Upper lobe of right lung (tissue), 1 donor: ENCODE measurements at regions not wholly inside any gene's neighbourhood (a gene's known extent, or its start where the extent isn't known, plus 50 kb on each side); places are given as distances from the start of the nearest gene placed in this dataset.

Source experiments
- ATAC-seq: fragments of 200-7000 bp; cut with Tn5 transposase; one replicate; pipeline ENCODE4 v1.9.1; 2020; ENCODE audit warnings: mild to moderate bottlenecking, moderate library complexity
- DNase-seq: peaks from one replicate; pipeline ENCODE4 v3.0.0-alpha.2; 2020
- H3K27ac ChIP-seq: fragments of 200-600 bp; one replicate; pipeline ENCODE4 v1.8.0; 2022
- H3K27me3 ChIP-seq: fragments of 200-600 bp; one replicate; pipeline ENCODE4 v1.8.0; 2022; ENCODE audit warnings: mild to moderate bottlenecking
- H3K36me3 ChIP-seq: fragments of 200-600 bp; one replicate; pipeline ENCODE4 v1.8.0; 2022
- H3K4me1 ChIP-seq: fragments of 200-600 bp; one replicate; pipeline ENCODE4 v1.8.0; 2022
- H3K4me3 ChIP-seq: fragments of 200-600 bp; one replicate; pipeline ENCODE4 v1.8.0; 2022; ENCODE audit warnings: mild to moderate bottlenecking
- H3K9me3 ChIP-seq: fragments of 200-600 bp; one replicate; pipeline ENCODE4 v1.8.0; 2022
- intact Hi-C: fragments of 100-400 bp; cut with DNase I; formaldehyde crosslinking; loops from one replicate; pipeline ENCODE4 v1.11.0; 2022
- TF ChIP-seq, protein P1 (sequence below): fragments of 200-600 bp; IDR thresholded peaks from one replicate; pipeline ENCODE4 v1.8.0; 2022; ENCODE audit warnings: antibody characterized with exemption
- donor health status: DM: no; HTN: yes; CAD: no; lungs with severe emphysema.

DNA sequence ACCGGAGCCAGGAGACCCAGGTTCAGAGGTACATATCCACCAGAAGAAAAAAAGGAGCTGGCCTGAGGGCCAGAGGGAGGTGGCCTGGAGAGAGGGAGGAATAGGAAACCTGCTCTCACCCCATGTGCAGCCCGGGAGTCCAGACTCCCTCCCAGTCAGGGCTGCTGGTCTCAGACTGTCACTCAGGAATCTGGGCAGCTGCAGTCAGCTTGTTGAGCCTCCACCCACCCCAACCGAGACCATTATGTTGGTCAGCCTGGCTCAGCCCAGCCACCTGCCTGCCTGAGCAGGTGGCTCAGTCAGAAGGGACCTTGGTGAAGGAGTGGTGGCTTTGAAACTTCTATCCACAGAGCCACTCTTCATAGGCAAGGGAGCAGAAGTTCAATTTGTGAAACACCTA lies 53.3 kb upstream of the EPB41L1 start:
- no peak for DNase-seq
- H3K4me3 ChIP-seq = no peak overlapping the region
- H3K4me1 ChIP-seq = peaks cover 62% of the 10 kb centered on the region
- intact Hi-C loops = no loop called here
- no peak overlapping the region for H3K27ac ChIP-seq
- no peaks in the 10 kb centered on the region for H3K27me3 ChIP-seq
- ATAC-seq = peak; percentile 43
- no peaks in the 10 kb centered on the region for H3K9me3 ChIP-seq
- no peaks in the 10 kb centered on the region for H3K36me3 ChIP-seq
- TF ChIP-seq, protein P1, sequence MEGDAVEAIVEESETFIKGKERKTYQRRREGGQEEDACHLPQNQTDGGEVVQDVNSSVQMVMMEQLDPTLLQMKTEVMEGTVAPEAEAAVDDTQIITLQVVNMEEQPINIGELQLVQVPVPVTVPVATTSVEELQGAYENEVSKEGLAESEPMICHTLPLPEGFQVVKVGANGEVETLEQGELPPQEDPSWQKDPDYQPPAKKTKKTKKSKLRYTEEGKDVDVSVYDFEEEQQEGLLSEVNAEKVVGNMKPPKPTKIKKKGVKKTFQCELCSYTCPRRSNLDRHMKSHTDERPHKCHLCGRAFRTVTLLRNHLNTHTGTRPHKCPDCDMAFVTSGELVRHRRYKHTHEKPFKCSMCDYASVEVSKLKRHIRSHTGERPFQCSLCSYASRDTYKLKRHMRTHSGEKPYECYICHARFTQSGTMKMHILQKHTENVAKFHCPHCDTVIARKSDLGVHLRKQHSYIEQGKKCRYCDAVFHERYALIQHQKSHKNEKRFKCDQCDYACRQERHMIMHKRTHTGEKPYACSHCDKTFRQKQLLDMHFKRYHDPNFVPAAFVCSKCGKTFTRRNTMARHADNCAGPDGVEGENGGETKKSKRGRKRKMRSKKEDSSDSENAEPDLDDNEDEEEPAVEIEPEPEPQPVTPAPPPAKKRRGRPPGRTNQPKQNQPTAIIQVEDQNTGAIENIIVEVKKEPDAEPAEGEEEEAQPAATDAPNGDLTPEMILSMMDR = no peak

DNA sequence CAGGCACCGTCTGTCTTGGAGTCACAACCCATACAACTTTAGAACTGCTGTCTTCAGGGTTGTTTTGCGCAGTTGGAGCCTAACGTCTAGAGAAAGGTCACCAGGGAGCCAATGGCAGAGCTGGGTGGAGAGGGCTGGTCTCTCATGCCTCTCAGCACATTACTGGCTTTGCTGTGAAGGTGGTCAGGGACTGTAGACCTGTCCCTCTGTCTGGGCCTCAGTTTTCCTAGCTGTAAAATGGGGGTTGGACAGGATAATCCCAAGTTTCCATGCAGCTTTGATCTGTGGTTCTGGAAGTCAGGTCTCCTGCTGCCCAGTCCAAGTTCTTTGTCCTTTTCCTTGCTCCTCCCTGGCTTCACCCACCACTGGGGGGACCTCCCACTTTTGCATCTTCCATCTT lies 52.2 kb upstream of the EPB41L1 start:
- H3K27ac ChIP-seq = no peak overlapping the region

DNA sequence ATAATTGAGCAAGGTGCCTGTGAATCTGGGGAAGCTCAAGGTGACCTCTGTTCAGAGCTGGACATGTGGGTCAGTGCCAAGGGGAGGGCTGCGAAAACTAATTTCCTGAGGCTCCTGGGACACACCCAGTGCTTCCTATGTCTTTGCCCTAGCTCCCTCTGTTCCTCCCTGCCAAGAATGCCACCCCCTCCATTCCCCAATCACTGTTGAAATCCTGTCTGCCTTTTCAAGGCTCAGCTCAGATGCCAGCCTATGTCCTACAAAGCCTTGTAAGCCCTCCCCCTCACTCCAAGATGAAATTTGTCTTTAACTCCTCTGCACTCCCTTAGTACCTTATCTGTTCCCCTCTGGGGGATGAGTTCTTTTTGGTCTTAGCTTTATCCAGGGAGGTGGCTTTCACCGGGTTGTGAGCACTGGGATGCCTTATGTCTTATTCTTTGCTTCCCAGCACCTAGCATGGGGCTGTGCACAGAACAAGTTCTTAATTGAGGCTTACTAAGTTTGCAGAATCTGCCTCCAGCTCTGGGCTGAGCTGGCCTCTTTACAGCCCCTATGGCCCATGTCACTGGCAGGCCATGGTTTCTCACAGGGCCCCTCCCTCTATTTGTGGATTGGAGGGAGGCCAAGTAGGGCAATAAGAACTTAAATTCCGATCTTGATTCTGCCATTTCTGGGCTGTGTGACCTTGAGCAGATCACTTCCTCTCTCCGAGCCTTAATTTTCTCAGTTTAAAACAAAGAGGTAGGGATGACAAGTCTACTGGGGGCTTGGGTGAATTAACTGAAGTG lies 51.5 kb upstream of the EPB41L1 start:
- DNase-seq (no peak), ATAC-seq (peak; percentile 65)
- TF ChIP-seq, protein P1 = no peak
- H3K9me3 ChIP-seq = no peaks in the 10 kb centered on the region
- H3K27ac ChIP-seq = no peak overlapping the region
- no peaks in the 10 kb centered on the region for H3K27me3 ChIP-seq
- peaks cover 44% of the 10 kb centered on the region for H3K4me1 ChIP-seq
- intact Hi-C loops = no loop called here
- no peaks in the 10 kb centered on the region for H3K36me3 ChIP-seq
- H3K4me3 ChIP-seq = no peak overlapping the region

More for the DNA sequence above, 52.2 kb upstream of the EPB41L1 start:
- ATAC-seq = no peak
- DNase-seq = no peak
- no peaks in the 10 kb centered on the region for H3K36me3 ChIP-seq
- H3K4me3 ChIP-seq = no peak overlapping the region
- no peaks in the 10 kb centered on the region for H3K9me3 ChIP-seq
- intact Hi-C loops = no loop called here
- TF ChIP-seq, protein P1 = no peak
- H3K27me3 ChIP-seq = no peaks in the 10 kb centered on the region
- H3K4me1 ChIP-seq = peaks cover 51% of the 10 kb centered on the region

DNA sequence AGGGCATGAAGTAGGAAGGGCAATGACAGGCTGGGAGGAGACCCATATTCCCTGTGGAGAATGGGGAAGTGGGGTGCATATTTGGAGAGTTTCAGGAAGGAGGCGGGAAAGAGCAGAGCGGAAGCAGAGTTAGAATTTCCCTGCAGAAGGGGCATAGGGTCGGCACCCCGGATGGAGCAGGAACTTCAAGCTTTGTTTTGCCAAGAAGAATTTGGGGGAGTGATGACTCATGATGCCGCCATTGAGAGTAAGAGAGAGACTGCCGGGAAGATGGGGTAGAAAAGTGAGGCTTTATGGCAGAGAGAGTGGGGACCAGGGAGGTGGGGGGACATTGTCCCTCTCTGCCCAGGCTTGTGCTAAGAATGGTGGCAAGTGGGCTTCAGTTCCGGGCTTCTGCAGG lies 50.3 kb upstream of the EPB41L1 start:
- Histone ChIP-seq H3K4me1 (peaks cover 33% of the 10 kb centered on the region), H3K36me3 (no peaks in the 10 kb centered on the region), H3K27me3 (no peaks in the 10 kb centered on the region), H3K27ac (no peak overlapping the region), H3K9me3 (no peaks in the 10 kb centered on the region), H3K4me3 (no peak overlapping the region)
- no peak for ATAC-seq
- TF ChIP-seq, protein P1 = no peak
- intact Hi-C loops = no loop called here
- DNase-seq = no peak
